Pulmonary artery endothelial cell (primary cell): ENCODE measurements at regions not wholly inside any gene's neighbourhood (a gene's known extent, or its start where the extent isn't known, plus 50 kb on each side); places are given as distances from the start of the nearest gene placed in this dataset.
A peak's percentile ranks its signal among the peaks of the same experiment; 100 is the strongest.

Experiments
- DNase-seq: peaks from one replicate; pipeline ENCODE4 v3.0.0-alpha.2; 2011; ENCODE audit warnings: low read depth, low spot score

DNA sequence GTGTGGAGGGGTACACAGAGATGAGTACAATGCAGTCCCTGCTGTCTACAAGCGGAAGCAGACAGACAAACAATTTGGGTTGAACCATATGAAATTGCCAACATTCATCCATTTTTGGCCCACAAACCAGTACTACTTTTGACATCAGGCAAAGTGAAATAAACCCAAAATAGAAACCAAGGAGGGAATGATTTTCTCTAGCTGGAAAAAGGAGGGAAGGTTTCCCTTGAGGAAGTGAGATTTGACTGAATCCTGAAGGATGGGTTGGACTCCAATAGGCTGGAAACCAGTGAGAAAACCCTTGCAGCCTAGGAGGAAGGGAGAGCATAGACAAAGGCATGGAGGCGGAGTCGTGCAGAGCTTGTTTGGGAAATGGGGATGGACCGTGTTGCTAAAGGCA is 63.5 kb upstream of the PJA1 start:
- DNase-seq = no peak

DNA sequence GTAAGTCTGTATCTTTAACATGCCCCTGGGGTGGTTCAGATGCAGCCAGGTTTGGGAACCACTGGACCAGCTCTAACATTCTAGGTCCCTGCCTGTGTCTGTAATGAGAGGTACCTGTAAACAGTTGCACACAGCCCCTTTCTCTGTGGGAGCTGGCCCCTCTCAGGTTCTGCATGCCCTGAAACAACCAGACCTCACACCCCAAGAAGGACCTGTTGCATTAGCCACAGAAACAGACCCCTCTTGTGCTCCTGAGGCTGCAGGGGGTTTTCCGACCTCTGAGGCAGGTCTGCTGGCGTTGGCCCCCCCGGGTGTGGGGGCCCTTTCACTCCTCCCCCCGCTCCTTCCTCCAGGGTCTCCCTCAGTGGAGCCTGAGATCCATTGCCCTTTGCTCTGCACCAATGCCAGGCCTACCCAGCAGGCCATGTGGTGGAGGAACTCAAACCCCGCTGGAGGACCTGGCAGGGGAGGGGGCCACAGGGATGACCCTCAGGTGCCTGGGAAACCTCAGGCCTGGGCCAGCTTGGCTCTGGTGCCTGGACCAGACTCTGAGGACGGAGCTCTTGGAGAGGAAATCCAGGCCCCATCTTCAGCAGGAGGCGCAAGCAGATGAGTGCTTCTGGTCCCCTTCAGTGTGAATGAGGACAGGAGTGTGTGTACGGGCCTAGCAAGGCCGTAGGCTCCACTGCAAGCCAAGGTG is 61.4 kb upstream of the PJA1 start:
- DNase-seq = no peak

DNA sequence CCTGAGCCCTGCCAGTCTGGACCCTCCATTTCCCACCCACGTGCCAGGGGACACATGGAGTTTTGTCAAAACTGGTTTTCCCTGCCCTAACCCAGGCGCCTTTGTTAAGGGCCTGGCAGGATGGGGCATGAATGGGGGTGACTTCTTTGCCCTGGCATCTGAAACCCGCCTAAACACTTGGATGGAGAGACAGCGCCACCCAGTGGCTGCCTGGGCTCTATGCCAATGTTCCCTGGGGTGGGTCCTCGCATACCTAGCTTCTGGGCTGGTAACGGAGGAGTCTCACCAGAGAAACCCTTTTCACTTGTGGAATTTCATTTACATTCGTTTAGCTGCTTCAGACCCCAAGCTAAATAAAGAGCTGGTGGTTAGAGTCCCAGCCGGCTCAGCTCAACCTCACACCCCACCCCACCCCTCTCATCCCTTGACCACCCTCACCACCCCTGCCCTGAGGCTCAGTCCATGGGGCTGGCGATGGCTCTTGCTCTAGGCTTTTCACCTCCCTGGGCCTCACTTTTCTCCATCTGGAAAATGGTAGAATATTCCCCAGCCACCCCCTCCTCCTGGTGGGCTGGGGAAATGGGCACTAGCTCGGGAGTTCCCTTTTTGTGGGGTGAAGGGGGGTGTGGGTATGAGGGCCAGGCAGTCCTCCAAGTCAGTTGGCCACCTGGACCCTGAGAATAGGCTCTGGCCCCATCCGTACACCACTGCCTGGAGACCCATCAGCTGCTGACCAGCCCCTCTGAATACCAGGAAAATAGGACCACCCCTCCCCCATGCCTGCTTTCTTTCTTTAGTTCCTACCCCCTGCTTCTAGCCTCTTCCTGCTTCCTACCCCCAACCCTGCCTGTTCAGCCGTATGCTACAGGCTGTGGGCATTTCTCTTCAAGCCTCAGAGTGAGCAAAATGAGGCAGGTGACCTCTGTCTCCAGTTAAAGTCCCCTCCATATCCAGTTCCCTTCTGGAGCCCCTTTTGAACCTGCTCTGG is 57.1 kb upstream of the PJA1 start:
- peak; percentile 15 for DNase-seq

DNA sequence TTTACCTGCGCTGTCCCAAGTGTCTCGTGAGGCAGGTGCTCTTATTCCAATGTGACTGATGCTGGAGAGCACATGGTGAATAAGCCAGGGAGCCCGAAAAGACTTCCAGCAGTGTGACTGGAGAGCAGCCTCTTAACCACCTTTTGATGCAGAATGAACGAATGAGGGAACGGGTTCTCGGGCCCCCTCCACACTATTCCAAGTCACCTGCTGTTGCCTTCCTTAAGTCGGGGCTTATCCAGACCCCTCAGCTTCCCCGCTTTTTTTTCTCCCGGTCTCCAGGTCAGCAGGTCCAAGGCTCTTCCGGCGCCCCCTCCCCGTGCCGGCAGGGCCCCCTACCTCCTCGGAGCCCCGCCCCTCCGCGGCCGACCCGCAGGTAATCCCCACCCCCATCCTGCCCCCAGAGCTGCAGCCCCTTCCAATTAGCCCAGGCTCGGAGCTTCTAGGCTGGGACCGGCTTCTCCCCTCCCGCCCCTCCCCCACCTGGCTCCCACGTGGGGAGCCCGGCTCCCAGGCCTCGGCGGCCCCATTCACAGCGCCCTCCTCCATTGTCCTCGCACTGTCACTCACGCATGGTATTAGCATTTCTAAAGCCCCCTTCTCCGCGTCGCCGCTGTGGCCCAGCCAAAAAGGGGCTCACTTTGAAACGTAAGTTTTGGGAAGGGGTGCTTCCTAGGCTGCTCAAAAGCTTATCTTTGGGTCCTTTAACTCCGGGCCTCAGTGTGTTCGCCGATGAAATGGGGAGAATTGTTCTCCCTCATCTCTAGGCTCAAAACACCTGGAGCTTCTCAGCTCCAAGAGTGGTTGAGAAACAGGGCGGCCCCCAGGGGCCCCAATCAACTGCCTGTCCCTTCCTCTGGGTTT is 56.2 kb upstream of the PJA1 start:
- DNase-seq = no peak

DNA sequence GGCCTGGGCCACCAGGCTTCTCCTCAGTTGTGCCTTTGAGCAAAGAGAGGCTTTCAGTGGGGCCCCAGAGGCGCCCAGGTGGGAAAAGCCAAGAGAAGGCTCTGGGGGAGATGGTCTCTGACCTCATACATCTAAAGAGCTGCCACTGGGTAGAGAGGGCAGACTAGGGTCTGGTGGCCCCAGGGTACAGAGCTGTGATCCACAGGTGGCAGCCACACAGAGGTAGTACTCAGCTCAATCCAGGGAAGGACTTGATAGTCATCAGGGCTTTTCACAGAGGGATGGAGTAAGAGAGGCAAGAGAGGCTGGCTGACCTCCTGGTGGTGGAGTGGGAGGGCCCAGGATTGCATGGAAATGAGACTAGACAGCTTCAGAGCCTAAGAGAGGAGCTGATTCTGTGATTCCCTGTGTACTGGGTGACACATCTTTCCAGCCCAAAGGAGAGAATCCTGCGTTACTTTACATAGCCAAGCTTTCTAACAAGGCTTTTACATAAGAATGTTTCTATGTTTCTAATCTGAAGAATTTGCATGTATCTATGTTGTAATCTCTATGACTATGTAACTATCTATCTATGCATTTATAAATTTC is 53.2 kb upstream of the PJA1 start:
- DNase-seq = no peak

DNA sequence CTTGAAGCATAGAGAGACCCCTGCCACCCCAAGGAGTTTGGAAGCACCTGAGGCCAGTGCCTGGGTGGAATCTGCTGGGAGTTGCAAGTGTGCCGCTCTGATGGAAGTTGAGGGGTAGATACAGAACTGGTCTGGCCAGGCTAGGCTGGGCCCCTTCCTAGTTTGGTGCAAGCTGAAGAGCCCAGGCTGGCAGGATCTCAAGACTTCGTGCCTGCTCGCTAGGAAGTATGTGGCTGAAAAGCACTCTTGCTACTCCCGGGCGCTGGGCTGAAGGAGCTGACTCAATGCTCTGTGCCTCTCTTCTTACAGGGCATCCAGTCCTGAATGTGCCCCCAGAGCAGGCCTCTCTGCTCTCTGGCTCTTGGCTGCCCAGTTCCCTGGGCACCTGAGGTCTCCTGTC is 51.7 kb upstream of the PJA1 start:
- no peak for DNase-seq

DNA sequence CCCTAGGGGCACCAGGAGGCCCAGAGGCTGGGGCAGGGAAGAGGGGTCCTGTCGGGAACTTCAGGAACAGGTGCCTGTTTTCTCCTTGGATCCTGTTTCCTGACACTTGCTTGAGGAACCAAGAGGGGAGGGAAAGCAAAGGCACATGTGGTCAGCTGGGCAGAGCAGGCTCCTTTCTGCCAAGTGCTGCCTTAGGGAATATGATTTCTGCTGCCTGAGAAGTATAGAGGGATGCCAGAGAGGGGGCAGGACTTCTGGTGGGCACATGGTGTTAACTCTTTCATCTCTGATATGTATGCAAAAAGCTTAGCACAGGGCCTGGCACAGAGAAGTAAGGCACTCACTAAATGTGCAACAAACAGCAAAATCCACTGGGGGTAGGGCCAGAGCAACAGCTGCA is 51.2 kb upstream of the PJA1 start:
- no peak for DNase-seq

DNA sequence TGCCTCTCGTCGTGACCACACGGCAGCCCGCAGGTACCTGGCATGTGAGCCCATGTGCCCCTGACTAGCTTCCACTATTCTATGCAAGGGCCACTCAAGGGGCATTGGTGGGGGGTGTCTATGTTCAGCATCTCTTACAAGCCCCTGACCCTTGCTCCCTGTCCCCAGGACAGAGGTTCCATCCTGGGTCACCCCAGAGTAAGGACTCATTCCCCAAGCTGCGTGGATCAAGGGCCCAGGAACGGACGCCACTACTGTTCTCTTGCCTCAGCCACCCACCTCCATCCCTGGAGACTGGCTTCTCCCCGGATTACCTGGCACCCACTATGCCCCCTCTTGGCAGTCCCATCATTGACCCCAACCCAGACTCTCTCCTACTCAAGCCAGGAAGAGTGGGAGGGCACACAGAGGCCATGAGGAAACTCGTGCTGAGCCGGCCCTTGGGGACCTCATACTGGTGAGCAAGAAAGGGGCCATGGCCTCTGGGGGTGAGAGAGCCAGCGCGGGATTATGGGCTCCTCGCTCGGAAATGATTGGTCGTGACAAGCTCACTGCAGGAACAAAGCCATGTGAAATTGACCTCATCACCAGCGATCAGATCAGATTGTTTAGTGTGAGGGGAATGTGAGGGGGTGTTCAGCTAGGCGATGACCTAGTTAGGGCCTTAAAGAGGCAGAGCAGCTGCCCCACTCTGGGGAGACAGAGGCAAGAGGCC is 50.1 kb upstream of the PJA1 start:
- no peak for DNase-seq
